A673 (cell line): ENCODE measurements at regions not wholly inside any gene's neighbourhood (a gene's known extent, or its start where the extent isn't known, plus 50 kb on each side); places are given as distances from the start of the nearest gene placed in this dataset.

Source experiments
- BruUV-seq: library from RNA; stranded (reverse); fragments of 400-500 nt; replicated peaks from 2 replicates; lab custom pipeline; 2021; lab: Mats Ljungman, UMichigan
- CTCF ChIA-PET: fragments of 300-600 bp; sonication (Branson Sonifier 250); formaldehyde crosslinking; loops from one replicate; lab custom pipeline; 2022; ENCODE audit warnings: antibody characterized with exemption; lab: Charles Lee
- POLR2A ChIA-PET: fragments of 300-600 bp; sonication (Branson Sonifier 250); formaldehyde crosslinking; loops from one replicate; lab custom pipeline; 2022; ENCODE audit warnings: antibody characterized with exemption; ENCODE audit not compliant: low non-redundant PET; lab: Charles Lee
- DNase-seq: peaks from one replicate; pipeline ENCODE4 v3.0.0-alpha.2; 2015; ENCODE audit warnings: low spot score
- H3K27ac ChIP-seq: fragments of 200-600 bp; sonication (generic); 2 replicates; pipeline ENCODE4 v1.5.1; 2016; ENCODE audit warnings: mixed run types, low read depth, mild to moderate bottlenecking, mixed read lengths, antibody characterized with exemption, low read length; ENCODE audit not compliant: poor library complexity, severe bottlenecking
- H3K27me3 ChIP-seq: fragments of 200-600 bp; sonication (generic); replicated peaks from 2 replicates; pipeline ENCODE4 v1.6.1; 2017; ENCODE audit warnings: mixed run types, low read depth, mild to moderate bottlenecking, mixed read lengths, antibody characterized with exemption, low read length; ENCODE audit not compliant: insufficient read depth, poor library complexity
- H3K36me3 ChIP-seq: fragments of 200-600 bp; sonication (generic); 2 replicates; pipeline ENCODE4 v1.6.1; 2016; ENCODE audit warnings: mixed run types, mild to moderate bottlenecking, mixed read lengths, antibody characterized with exemption, low read length; ENCODE audit not compliant: insufficient read depth, poor library complexity, severe bottlenecking
- H3K4me1 ChIP-seq: fragments of 200-600 bp; sonication (generic); 2 replicates; pipeline ENCODE4 v1.6.1; 2017; ENCODE audit warnings: mixed run types, mild to moderate bottlenecking, mixed read lengths, antibody characterized with exemption, low read length; ENCODE audit not compliant: insufficient read depth, poor library complexity, severe bottlenecking
- H3K4me3 ChIP-seq: fragments of 200-600 bp; sonication (generic); 2 replicates; pipeline ENCODE4 v1.5.1; 2016; ENCODE audit warnings: low read depth, mixed run types, mild to moderate bottlenecking, mixed read lengths, low read length; ENCODE audit not compliant: poor library complexity, severe bottlenecking
- H3K9me3 ChIP-seq: fragments of 200-600 bp; sonication (generic); 2 replicates; pipeline ENCODE4 v1.6.1; 2016; ENCODE audit warnings: mixed run types, low read depth, mild to moderate bottlenecking, mixed read lengths, antibody characterized with exemption, low read length; ENCODE audit not compliant: poor library complexity, severe bottlenecking
- CTCF ChIP-seq: fragments of 300-800, 200-600 bp; sonication (generic); conservative IDR thresholded peaks from 2 replicates; pipeline ENCODE4 v1.5.1; 2017; ENCODE audit warnings: low read depth, mild to moderate bottlenecking, antibody characterized with exemption, low read length, moderate library complexity, mixed read lengths
- EZH2 ChIP-seq: fragments of 200-600 bp; sonication (generic); IDR thresholded peaks from 2 replicates; pipeline ENCODE4 v1.6.1; 2017; ENCODE audit warnings: borderline replicate concordance, low read depth, mild to moderate bottlenecking, mixed read lengths, antibody characterized with exemption, low read length; ENCODE audit not compliant: poor library complexity, severe bottlenecking
- intact Hi-C: fragments of 100-400 bp; cut with micrococcal nuclease; formaldehyde crosslinking; loops from one replicate; pipeline ENCODE4 v1.10.0; 2022; ENCODE audit not compliant: unreplicated experiment

GRCh38 chr4:119735165-119735651, 106.6 kb upstream of the PDE5A start:
- intact Hi-C loops: no loop called here
- Histone ChIP-seq H3K4me3 (no peak overlapping the region), H3K27ac (no peak overlapping the region), H3K9me3 (no peaks in the 10 kb centered on the region), H3K4me1 (no peaks in the 10 kb centered on the region), H3K36me3 (no peaks in the 10 kb centered on the region), H3K27me3 (no peaks in the 10 kb centered on the region)
- no peak for TF ChIP-seq CTCF
- no peak for TF ChIP-seq EZH2
- no peak for DNase-seq
- POLR2A ChIA-PET: no interaction called here
- BruUV-seq: no TSS peak
- CTCF ChIA-PET: no interaction called here

- Histone ChIP-seq H3K27me3 (no peaks in the 10 kb centered on the region), H3K4me1 (no peaks in the 10 kb centered on the region), H3K36me3 (no peaks in the 10 kb centered on the region), H3K4me3 (no peak overlapping the region), H3K9me3 (no peaks in the 10 kb centered on the region), H3K27ac (no peak overlapping the region)
- no peak for TF ChIP-seq CTCF
- no peak for TF ChIP-seq EZH2
- CTCF ChIA-PET: no interaction called here
- BruUV-seq: no TSS peak
- no peak for DNase-seq
- intact Hi-C loops: no loop called here
- POLR2A ChIA-PET: no interaction called here
Measured at GRCh38 chr4:119733431-119733830, 104.8 kb upstream of the PDE5A start.

GRCh38 chr4:119731778-119732177, 103.2 kb upstream of the PDE5A start:
- TF ChIP-seq CTCF (no peak), EZH2 (no peak)
- ChIA-PET CTCF (no interaction called here), POLR2A (no interaction called here)
- H3K27me3 ChIP-seq: no peaks in the 10 kb centered on the region
- H3K4me1 ChIP-seq: no peaks in the 10 kb centered on the region
- no TSS peak for BruUV-seq
- H3K4me3 ChIP-seq: no peak overlapping the region
- H3K9me3 ChIP-seq: no peaks in the 10 kb centered on the region
- no peak overlapping the region for H3K27ac ChIP-seq
- no peak for DNase-seq
- intact Hi-C loops: no loop called here
- H3K36me3 ChIP-seq: no peaks in the 10 kb centered on the region
